GM23338 (cell line): ENCODE measurements at regions not wholly inside any gene's neighbourhood (a gene's known extent, or its start where the extent isn't known, plus 50 kb on each side); places are given as distances from the start of the nearest gene placed in this dataset.

Source experiments
- ATAC-seq: fragments of 200-7000 bp; cut with Tn5 transposase; 3 replicates; pipeline ENCODE4 v1.9.1; 2020
- DNase-seq: peaks from one replicate; pipeline ENCODE4 v3.0.0-alpha.2; 2015; ENCODE audit warnings: low spot score
- H2AFZ ChIP-seq: fragments of 200-600 bp; sonication (generic); 2 replicates; pipeline ENCODE4 v1.8.0; 2016; ENCODE audit warnings: antibody characterized with exemption, mild to moderate bottlenecking, moderate library complexity
- H3F3A ChIP-seq: fragments of 200-600 bp; sonication (generic); replicated peaks from 2 replicates; pipeline ENCODE4 v1.8.0; 2017; ENCODE audit warnings: antibody characterized with exemption, mixed run types, low read depth
- H3K27ac ChIP-seq: fragments of 200-600 bp; sonication (generic); 2 replicates; pipeline ENCODE4 v1.6.1; 2016; ENCODE audit warnings: low read depth
- H3K27me3 ChIP-seq: fragments of 200-600 bp; sonication (generic); 2 replicates; pipeline ENCODE4 v1.8.0; 2016; ENCODE audit warnings: mild to moderate bottlenecking, mixed run types, moderate library complexity; ENCODE audit not compliant: insufficient read depth
- H3K36me3 ChIP-seq: fragments of 200-600 bp; sonication (generic); 2 replicates; pipeline ENCODE4 v1.8.0; 2016; ENCODE audit warnings: mild to moderate bottlenecking; ENCODE audit not compliant: insufficient read depth
- H3K4me1 ChIP-seq: fragments of 200-600 bp; sonication (generic); 2 replicates; pipeline ENCODE4 v1.8.0; 2016; ENCODE audit warnings: mild to moderate bottlenecking, moderate library complexity; ENCODE audit not compliant: insufficient read depth
- H3K4me2 ChIP-seq: fragments of 200-600 bp; sonication (generic); 2 replicates; pipeline ENCODE4 v1.7.1; 2017; ENCODE audit warnings: mixed run types
- H3K4me3 ChIP-seq: fragments of 200-600 bp; sonication (generic); 2 replicates; pipeline ENCODE4 v1.6.1; 2016; ENCODE audit warnings: mixed run types
- H3K79me2 ChIP-seq: fragments of 200-600 bp; sonication (generic); replicated peaks from 2 replicates; pipeline ENCODE4 v1.8.0; 2017; ENCODE audit warnings: mild to moderate bottlenecking; ENCODE audit not compliant: insufficient read depth
- H3K9me2 ChIP-seq: fragments of 200-600 bp; sonication (generic); 2 replicates; pipeline ENCODE4 v1.8.0; 2017; ENCODE audit not compliant: insufficient read depth
- H4K20me1 ChIP-seq: fragments of 200-600 bp; sonication (generic); replicated peaks from 2 replicates; pipeline ENCODE4 v1.8.0; 2017; ENCODE audit warnings: mild to moderate bottlenecking; ENCODE audit not compliant: insufficient read depth
- H3K27ac Mint-ChIP-seq: 2 replicates; pipeline ENCODE4 v1.8.0; 2020; ENCODE audit warnings: inconsistent platforms, mild to moderate bottlenecking, moderate library complexity, mixed read lengths
- H3K27me3 Mint-ChIP-seq: 3 replicates; pipeline ENCODE4 v1.8.0; 2022; ENCODE audit warnings: low read depth, mild to moderate bottlenecking, moderate library complexity, mixed read lengths, inconsistent platforms; ENCODE audit not compliant: insufficient read depth, poor library complexity
- H3K36me3 Mint-ChIP-seq: 3 replicates; pipeline ENCODE4 v1.8.0; 2021; ENCODE audit warnings: low read depth, mild to moderate bottlenecking, inconsistent platforms, moderate library complexity, mixed read lengths
- H3K4me1 Mint-ChIP-seq: 3 replicates; pipeline ENCODE4 v1.8.0; 2020; ENCODE audit warnings: mild to moderate bottlenecking, inconsistent platforms, mixed read lengths
- H3K4me3 Mint-ChIP-seq: 3 replicates; pipeline ENCODE4 v1.8.0; 2021; ENCODE audit warnings: moderate library complexity, mild to moderate bottlenecking, inconsistent platforms, mixed read lengths
- H3K9me3 Mint-ChIP-seq: 3 replicates; pipeline ENCODE4 v1.8.0; 2020; ENCODE audit warnings: moderate library complexity, mild to moderate bottlenecking, inconsistent platforms, mixed read lengths
- CREB1 ChIP-seq: fragments of 250-450 bp; sonication (Bioruptor Pico); IDR thresholded peaks from 2 replicates; pipeline ENCODE4 v1.5.0; 2020; ENCODE audit warnings: low read depth, mild to moderate bottlenecking, moderate library complexity
- EZH2 ChIP-seq: fragments of 200-600 bp; sonication (generic); IDR thresholded peaks from one replicate; pipeline ENCODE4 v1.8.0; 2017; ENCODE audit warnings: antibody characterized with exemption, mild to moderate bottlenecking, low read depth; ENCODE audit not compliant: unreplicated experiment
- JUNB ChIP-seq: IDR thresholded peaks from one replicate; pipeline ENCODE4 v1.6.1; 2016; ENCODE audit warnings: antibody characterized with exemption; ENCODE audit not compliant: unreplicated experiment
- NANOG ChIP-seq: IDR thresholded peaks from 2 replicates; pipeline ENCODE4 v1.6.1; 2016; ENCODE audit warnings: antibody characterized with exemption, borderline replicate concordance
- POLR2AphosphoS5 ChIP-seq: IDR thresholded peaks from 2 replicates; pipeline ENCODE4 v1.6.1; 2016; ENCODE audit warnings: antibody characterized with exemption, low read depth
- STAT1 ChIP-seq: IDR thresholded peaks from one replicate; pipeline ENCODE4 v1.6.1; 2016; ENCODE audit warnings: antibody characterized with exemption; ENCODE audit not compliant: unreplicated experiment
- ZNF114 ChIP-seq: fragments of 250-450 bp; sonication (Bioruptor Pico); IDR thresholded peaks from 2 replicates; pipeline ENCODE4 v1.5.0; 2020; ENCODE audit warnings: mild to moderate bottlenecking, moderate library complexity
- TF ChIP-seq, protein P1 (sequence below), 2 experiments: fragments of 200-600 bp in 1 of 2; sonication (generic) in 1 of 2; conservative IDR thresholded peaks; 2 replicates each; pipeline versions ENCODE4 v1.5.1 to v1.6.1; 2016 to 2017; ENCODE audit warnings: antibody characterized with exemption in 2 of 2, low read depth in 2 of 2, mild to moderate bottlenecking in 2 of 2, moderate library complexity in 1 of 2
- TF ChIP-seq, protein P2 (sequence below): IDR thresholded peaks from one replicate; pipeline ENCODE4 v1.6.1; 2018; ENCODE audit warnings: antibody characterized with exemption; ENCODE audit not compliant: unreplicated experiment
- TF ChIP-seq, protein P3 (sequence below): fragments of 250-450 bp; sonication (Bioruptor Pico); IDR thresholded peaks from 2 replicates; pipeline ENCODE4 v1.5.0; 2020; ENCODE audit warnings: mild to moderate bottlenecking, moderate library complexity
- TF ChIP-seq, protein P4 (sequence below): IDR thresholded peaks from 2 replicates; pipeline ENCODE4 v1.6.1; 2016; ENCODE audit warnings: antibody characterized with exemption

DNA sequence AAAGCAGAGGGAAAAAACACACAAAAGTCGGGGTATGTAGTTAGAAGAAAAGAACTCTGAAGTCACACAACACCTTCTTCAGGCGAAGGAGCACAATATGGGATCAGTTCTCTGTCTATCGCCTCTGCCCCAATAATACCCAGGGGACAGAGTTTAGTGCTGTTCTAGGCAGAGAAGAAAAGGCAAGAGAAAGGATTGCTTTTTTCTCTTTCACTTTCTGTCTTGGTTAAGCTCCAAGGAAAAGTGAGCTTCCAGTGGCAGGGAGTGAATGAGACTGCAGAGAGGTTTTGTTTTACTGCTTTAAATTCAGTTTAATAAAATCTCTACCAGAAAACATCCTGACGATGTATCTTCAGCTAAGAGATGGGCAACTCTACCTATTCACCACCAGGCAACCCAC is 86.6 kb upstream of the STXBP5 start:
- DNase-seq (no peak), ATAC-seq (no peak)
- Histone ChIP-seq H3K36me3 (no peaks in the 10 kb centered on the region), H4K20me1 (no peaks in the 10 kb centered on the region), H3K27me3 (no peaks in the 10 kb centered on the region), H3K4me3 (no peak overlapping the region), H3K4me1 (peaks cover 8% of the 10 kb centered on the region), H3K79me2 (no peaks in the 10 kb centered on the region), H3K27ac (no peak overlapping the region), H2AFZ (peak overlapping the region; percentile 30; the same call in 1 of the 2 replicates), H3F3A (no peaks in the 10 kb centered on the region), H3K9me2 (no peaks in the 10 kb centered on the region), H3K4me2 (no peak overlapping the region)
- H3K27ac Mint-ChIP-seq = no peak overlapping the region
- no peaks in the 10 kb centered on the region for H3K27me3 Mint-ChIP-seq
- H3K4me1 Mint-ChIP-seq = peaks cover 8% of the 10 kb centered on the region
- no peaks in the 10 kb centered on the region for H3K36me3 Mint-ChIP-seq
- no peak for TF ChIP-seq ZNF114 (CRISPR knock-in tag)
- TF ChIP-seq, protein P1, sequence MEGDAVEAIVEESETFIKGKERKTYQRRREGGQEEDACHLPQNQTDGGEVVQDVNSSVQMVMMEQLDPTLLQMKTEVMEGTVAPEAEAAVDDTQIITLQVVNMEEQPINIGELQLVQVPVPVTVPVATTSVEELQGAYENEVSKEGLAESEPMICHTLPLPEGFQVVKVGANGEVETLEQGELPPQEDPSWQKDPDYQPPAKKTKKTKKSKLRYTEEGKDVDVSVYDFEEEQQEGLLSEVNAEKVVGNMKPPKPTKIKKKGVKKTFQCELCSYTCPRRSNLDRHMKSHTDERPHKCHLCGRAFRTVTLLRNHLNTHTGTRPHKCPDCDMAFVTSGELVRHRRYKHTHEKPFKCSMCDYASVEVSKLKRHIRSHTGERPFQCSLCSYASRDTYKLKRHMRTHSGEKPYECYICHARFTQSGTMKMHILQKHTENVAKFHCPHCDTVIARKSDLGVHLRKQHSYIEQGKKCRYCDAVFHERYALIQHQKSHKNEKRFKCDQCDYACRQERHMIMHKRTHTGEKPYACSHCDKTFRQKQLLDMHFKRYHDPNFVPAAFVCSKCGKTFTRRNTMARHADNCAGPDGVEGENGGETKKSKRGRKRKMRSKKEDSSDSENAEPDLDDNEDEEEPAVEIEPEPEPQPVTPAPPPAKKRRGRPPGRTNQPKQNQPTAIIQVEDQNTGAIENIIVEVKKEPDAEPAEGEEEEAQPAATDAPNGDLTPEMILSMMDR (conservative IDR thresholded peaks at IDR 0.05; ENCODE audit: low read depth in 2 of 2) = no peak
- TF ChIP-seq POLR2AphosphoS5 = no peak
- peaks cover 3% of the 10 kb centered on the region; the same call in 1 of the 3 replicates for H3K9me3 Mint-ChIP-seq
- no peak overlapping the region for H3K4me3 Mint-ChIP-seq

DNA sequence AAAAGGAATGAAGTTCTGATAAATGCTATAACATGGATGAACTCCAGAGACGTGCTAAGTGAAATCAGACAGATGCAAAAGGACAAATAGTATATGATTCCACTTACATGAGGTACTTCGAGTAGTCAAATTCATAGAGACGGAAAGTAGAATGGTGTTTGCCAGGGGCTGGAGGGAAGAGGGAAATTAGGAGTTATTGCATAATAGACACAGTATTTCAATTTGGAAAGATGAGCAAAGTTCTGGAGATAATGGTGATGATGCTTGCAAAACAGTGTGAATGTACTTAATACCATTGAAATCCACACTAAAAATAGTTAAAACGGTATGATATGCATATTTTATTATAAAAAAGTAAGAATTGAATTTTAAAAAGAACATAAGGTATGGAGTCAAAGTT is 84.9 kb upstream of the STXBP5 start:
- H3K4me3 ChIP-seq = no peak overlapping the region
- no peaks in the 10 kb centered on the region for H3K36me3 ChIP-seq
- DNase-seq (no peak), ATAC-seq (no peak)
- H3K4me1 ChIP-seq = peaks cover 8% of the 10 kb centered on the region
- Mint-ChIP-seq H3K4me1 (peaks cover 8% of the 10 kb centered on the region), H3K9me3 (peaks cover 3% of the 10 kb centered on the region; the same call in 1 of the 3 replicates), H3K27ac (no peak overlapping the region), H3K27me3 (no peaks in the 10 kb centered on the region), H3K4me3 (no peak overlapping the region), H3K36me3 (no peaks in the 10 kb centered on the region)
- no peaks in the 10 kb centered on the region for H3K27me3 ChIP-seq
- no peak overlapping the region for H3K27ac ChIP-seq
- H3K9me2 ChIP-seq = no peaks in the 10 kb centered on the region
- no peaks in the 10 kb centered on the region for H4K20me1 ChIP-seq
- no peak overlapping the region for H3K4me2 ChIP-seq
- no peaks in the 10 kb centered on the region for H3F3A ChIP-seq
- H2AFZ ChIP-seq = no peak overlapping the region
- H3K79me2 ChIP-seq = no peaks in the 10 kb centered on the region
- no peak for TF ChIP-seq CREB1 (CRISPR knock-in tag)
- TF ChIP-seq JUNB = no peak
- TF ChIP-seq, protein P2, sequence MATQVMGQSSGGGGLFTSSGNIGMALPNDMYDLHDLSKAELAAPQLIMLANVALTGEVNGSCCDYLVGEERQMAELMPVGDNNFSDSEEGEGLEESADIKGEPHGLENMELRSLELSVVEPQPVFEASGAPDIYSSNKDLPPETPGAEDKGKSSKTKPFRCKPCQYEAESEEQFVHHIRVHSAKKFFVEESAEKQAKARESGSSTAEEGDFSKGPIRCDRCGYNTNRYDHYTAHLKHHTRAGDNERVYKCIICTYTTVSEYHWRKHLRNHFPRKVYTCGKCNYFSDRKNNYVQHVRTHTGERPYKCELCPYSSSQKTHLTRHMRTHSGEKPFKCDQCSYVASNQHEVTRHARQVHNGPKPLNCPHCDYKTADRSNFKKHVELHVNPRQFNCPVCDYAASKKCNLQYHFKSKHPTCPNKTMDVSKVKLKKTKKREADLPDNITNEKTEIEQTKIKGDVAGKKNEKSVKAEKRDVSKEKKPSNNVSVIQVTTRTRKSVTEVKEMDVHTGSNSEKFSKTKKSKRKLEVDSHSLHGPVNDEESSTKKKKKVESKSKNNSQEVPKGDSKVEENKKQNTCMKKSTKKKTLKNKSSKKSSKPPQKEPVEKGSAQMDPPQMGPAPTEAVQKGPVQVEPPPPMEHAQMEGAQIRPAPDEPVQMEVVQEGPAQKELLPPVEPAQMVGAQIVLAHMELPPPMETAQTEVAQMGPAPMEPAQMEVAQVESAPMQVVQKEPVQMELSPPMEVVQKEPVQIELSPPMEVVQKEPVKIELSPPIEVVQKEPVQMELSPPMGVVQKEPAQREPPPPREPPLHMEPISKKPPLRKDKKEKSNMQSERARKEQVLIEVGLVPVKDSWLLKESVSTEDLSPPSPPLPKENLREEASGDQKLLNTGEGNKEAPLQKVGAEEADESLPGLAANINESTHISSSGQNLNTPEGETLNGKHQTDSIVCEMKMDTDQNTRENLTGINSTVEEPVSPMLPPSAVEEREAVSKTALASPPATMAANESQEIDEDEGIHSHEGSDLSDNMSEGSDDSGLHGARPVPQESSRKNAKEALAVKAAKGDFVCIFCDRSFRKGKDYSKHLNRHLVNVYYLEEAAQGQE = no peak
- TF ChIP-seq EZH2 = no peak
- TF ChIP-seq, protein P3, sequence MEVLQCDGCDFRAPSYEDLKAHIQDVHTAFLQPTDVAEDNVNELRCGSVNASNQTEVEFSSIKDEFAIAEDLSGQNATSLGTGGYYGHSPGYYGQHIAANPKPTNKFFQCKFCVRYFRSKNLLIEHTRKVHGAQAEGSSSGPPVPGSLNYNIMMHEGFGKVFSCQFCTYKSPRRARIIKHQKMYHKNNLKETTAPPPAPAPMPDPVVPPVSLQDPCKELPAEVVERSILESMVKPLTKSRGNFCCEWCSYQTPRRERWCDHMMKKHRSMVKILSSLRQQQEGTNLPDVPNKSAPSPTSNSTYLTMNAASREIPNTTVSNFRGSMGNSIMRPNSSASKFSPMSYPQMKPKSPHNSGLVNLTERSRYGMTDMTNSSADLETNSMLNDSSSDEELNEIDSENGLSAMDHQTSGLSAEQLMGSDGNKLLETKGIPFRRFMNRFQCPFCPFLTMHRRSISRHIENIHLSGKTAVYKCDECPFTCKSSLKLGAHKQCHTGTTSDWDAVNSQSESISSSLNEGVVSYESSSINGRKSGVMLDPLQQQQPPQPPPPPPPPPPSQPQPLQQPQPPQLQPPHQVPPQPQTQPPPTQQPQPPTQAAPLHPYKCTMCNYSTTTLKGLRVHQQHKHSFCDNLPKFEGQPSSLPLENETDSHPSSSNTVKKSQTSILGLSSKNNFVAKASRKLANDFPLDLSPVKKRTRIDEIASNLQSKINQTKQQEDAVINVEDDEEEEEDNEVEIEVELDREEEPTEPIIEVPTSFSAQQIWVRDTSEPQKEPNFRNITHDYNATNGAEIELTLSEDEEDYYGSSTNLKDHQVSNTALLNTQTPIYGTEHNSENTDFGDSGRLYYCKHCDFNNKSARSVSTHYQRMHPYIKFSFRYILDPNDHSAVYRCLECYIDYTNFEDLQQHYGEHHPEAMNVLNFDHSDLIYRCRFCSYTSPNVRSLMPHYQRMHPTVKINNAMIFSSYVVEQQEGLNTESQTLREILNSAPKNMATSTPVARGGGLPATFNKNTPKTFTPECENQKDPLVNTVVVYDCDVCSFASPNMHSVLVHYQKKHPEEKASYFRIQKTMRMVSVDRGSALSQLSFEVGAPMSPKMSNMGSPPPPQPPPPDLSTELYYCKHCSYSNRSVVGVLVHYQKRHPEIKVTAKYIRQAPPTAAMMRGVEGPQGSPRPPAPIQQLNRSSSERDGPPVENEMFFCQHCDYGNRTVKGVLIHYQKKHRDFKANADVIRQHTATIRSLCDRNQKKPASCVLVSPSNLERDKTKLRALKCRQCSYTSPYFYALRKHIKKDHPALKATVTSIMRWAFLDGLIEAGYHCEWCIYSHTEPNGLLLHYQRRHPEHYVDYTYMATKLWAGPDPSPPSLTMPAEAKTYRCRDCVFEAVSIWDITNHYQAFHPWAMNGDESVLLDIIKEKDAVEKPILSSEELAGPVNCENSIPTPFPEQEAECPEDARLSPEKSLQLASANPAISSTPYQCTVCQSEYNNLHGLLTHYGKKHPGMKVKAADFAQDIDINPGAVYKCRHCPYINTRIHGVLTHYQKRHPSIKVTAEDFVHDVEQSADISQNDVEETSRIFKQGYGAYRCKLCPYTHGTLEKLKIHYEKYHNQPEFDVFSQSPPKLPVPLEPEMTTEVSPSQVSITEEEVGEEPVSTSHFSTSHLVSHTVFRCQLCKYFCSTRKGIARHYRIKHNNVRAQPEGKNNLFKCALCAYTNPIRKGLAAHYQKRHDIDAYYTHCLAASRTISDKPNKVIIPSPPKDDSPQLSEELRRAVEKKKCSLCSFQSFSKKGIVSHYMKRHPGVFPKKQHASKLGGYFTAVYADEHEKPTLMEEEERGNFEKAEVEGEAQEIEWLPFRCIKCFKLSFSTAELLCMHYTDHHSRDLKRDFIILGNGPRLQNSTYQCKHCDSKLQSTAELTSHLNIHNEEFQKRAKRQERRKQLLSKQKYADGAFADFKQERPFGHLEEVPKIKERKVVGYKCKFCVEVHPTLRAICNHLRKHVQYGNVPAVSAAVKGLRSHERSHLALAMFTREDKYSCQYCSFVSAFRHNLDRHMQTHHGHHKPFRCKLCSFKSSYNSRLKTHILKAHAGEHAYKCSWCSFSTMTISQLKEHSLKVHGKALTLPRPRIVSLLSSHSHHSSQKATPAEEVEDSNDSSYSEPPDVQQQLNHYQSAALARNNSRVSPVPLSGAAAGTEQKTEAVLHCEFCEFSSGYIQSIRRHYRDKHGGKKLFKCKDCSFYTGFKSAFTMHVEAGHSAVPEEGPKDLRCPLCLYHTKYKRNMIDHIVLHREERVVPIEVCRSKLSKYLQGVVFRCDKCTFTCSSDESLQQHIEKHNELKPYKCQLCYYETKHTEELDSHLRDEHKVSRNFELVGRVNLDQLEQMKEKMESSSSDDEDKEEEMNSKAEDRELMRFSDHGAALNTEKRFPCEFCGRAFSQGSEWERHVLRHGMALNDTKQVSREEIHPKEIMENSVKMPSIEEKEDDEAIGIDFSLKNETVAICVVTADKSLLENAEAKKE = no peak
- TF ChIP-seq STAT1 = no peak
- TF ChIP-seq, protein P4, sequence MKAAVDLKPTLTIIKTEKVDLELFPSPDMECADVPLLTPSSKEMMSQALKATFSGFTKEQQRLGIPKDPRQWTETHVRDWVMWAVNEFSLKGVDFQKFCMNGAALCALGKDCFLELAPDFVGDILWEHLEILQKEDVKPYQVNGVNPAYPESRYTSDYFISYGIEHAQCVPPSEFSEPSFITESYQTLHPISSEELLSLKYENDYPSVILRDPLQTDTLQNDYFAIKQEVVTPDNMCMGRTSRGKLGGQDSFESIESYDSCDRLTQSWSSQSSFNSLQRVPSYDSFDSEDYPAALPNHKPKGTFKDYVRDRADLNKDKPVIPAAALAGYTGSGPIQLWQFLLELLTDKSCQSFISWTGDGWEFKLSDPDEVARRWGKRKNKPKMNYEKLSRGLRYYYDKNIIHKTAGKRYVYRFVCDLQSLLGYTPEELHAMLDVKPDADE = no peak
- no peak for TF ChIP-seq NANOG
